Spleen (tissue), 11 donors: ENCODE measurements at regions not wholly inside any gene's neighbourhood (a gene's known extent, or its start where the extent isn't known, plus 50 kb on each side); places are given as distances from the start of the nearest gene placed in this dataset.

Experiments
- DNase-seq: peaks from one replicate; pipeline ENCODE4 v3.0.0-alpha.2; 2020
- H3K27ac ChIP-seq, 8 donors: fragments of 200-600 bp; sonication (generic) in 7 of 8; 1 replicate in 4 of 8; 2 replicates in 4 of 8; pipeline versions ENCODE4 v1.5.0 to v1.8.0; 2016 to 2021; ENCODE audit warnings: inconsistent platforms in 4 of 8, mild to moderate bottlenecking in 4 of 8, moderate library complexity in 1 of 8
- H3K27me3 ChIP-seq, 7 donors: fragments of 200-600 bp; sonication (generic) in 6 of 7; replicated peaks in 1 of 7; 1 replicate in 4 of 7; 2 replicates in 3 of 7; pipeline versions ENCODE4 v1.5.0 to v1.8.0; 2016 to 2021; ENCODE audit warnings: inconsistent platforms in 3 of 7, mild to moderate bottlenecking in 1 of 7
- H3K36me3 ChIP-seq, 6 donors: fragments of 200-600 bp; sonication (generic) in 5 of 6; 1 replicate in 4 of 6; 2 replicates in 2 of 6; pipeline versions ENCODE4 v1.5.0 to v1.8.0; 2016 to 2021; ENCODE audit warnings: inconsistent platforms in 2 of 6
- H3K4me1 ChIP-seq, 6 donors: fragments of 200-600 bp; sonication (generic) in 5 of 6; 1 replicate in 3 of 6; 2 replicates in 3 of 6; pipeline versions ENCODE4 v1.5.0 to v1.8.0; 2016 to 2021; ENCODE audit warnings: inconsistent platforms in 3 of 6
- H3K4me3 ChIP-seq, 8 donors: fragments of 200-600 bp; sonication (generic) in 7 of 8; 1 replicate in 4 of 8; 2 replicates in 4 of 8; pipeline versions ENCODE4 v1.5.0 to v1.8.0; 2016 to 2021; ENCODE audit warnings: inconsistent platforms in 4 of 8, mild to moderate bottlenecking in 4 of 8, moderate library complexity in 2 of 8
- H3K9me3 ChIP-seq, 8 donors: fragments of 200-600 bp; sonication (generic) in 7 of 8; 1 replicate in 4 of 8; 2 replicates in 4 of 8; pipeline versions ENCODE4 v1.5.0 to v1.8.0; 2016 to 2021; ENCODE audit warnings: inconsistent platforms in 4 of 8
- POLR2A ChIP-seq, 3 donors: fragments of 450-650 bp; IDR thresholded peaks; one replicate each; pipeline ENCODE4 v1.5.1; 2017; ENCODE audit warnings: antibody characterized with exemption in 3 of 3, mild to moderate bottlenecking in 1 of 3
- POLR2AphosphoS5 ChIP-seq, 3 donors: sonication (generic); formaldehyde crosslinking; IDR thresholded peaks; one replicate each; pipeline ENCODE4 v1.5.1; 2017; ENCODE audit warnings: antibody characterized with exemption in 3 of 3
- WGBS, 5 donors: extraction: QIAGEN DNeasy Blood & Tissue Kit in 3 of 5; methylation state at CpG; one replicate each; pipeline versions ENCODE4 v1.1.5 to v1.1.7; 2013 to 2018; 5-methylcytosine and 5-hydroxymethylcytosine counted together
- intact Hi-C: fragments of 100-400 bp; cut with DNase I; formaldehyde crosslinking; loops from one replicate; pipeline ENCODE4 v1.15.0; 2023; ENCODE audit warnings: low total_unique reads
- TF ChIP-seq, protein P1 (sequence below), 11 experiments: fragments of 200-600 bp in 7 of 11; fragments of 450-650 bp in 4 of 11; sonication (generic) in 4 of 11; IDR thresholded peaks in 8 of 11; conservative IDR thresholded peaks in 3 of 11; 1 replicate in 7 of 11; 2 replicates in 4 of 11; pipeline versions ENCODE4 v1.4.0 to v1.8.0; 2016 to 2021; ENCODE audit warnings: antibody characterized with exemption in 11 of 11, inconsistent platforms in 4 of 11, mild to moderate bottlenecking in 1 of 11
- donor health status: healthy with polysubstance abuse.
- donor health status: DM: no; HTN: no; CAD: no; lungs with moderate emphysema.
- donor health status: DM: no; HTN: no; CAD: no.
- donor health status: Bipolar disorder and iron deficiency.
- donor health status: healthy.
- donor health status: DM: no; HTN: no; CAD: no.
- donor health status: DM: yes; HTN: yes; CAD: no.

DNA sequence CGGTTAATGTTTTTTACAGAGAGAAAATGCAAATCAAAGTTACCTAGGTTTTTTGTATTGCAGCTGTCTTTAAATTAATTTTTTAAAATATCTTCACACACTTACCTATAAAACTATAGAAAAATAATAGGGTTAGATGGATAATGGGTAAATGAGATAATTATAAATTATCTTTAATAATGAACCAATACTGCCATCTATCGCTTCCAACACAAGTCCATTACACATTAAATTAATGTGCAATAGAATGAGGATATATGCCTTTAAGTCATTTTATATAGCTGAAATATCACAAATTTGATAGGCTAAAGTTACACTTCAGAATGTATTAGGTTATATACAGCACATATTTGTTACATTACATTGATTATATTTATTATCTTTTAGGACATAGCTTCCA, 2212.8 kb downstream of the MRPL39 start:
- intact Hi-C loops, result no loop called here
- 86 to 93% (median 88%) methylated on average over 2 of the region's 2 CpGs for WGBS, 5 donors
- Histone ChIP-seq H3K4me1 (no peaks in the 10 kb centered on the region), H3K36me3 (no peaks in the 10 kb centered on the region), H3K27me3 (no peaks in the 10 kb centered on the region), H3K9me3 (peaks cover 0 to 5% (median 0%) of the 10 kb centered on the region in 8 donors), H3K4me3 (no peak overlapping the region), H3K27ac (no peak overlapping the region)
- no peak for DNase-seq
- TF ChIP-seq POLR2A (IDR thresholded peaks at IDR 0.05), result no peak
- TF ChIP-seq, protein P1, sequence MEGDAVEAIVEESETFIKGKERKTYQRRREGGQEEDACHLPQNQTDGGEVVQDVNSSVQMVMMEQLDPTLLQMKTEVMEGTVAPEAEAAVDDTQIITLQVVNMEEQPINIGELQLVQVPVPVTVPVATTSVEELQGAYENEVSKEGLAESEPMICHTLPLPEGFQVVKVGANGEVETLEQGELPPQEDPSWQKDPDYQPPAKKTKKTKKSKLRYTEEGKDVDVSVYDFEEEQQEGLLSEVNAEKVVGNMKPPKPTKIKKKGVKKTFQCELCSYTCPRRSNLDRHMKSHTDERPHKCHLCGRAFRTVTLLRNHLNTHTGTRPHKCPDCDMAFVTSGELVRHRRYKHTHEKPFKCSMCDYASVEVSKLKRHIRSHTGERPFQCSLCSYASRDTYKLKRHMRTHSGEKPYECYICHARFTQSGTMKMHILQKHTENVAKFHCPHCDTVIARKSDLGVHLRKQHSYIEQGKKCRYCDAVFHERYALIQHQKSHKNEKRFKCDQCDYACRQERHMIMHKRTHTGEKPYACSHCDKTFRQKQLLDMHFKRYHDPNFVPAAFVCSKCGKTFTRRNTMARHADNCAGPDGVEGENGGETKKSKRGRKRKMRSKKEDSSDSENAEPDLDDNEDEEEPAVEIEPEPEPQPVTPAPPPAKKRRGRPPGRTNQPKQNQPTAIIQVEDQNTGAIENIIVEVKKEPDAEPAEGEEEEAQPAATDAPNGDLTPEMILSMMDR (IDR thresholded peaks at IDR 0.05 in 8 of 11, conservative IDR thresholded peaks at IDR 0.05 in 3 of 11), result no peak
- no peak for TF ChIP-seq POLR2AphosphoS5 (IDR thresholded peaks at IDR 0.05)

DNA sequence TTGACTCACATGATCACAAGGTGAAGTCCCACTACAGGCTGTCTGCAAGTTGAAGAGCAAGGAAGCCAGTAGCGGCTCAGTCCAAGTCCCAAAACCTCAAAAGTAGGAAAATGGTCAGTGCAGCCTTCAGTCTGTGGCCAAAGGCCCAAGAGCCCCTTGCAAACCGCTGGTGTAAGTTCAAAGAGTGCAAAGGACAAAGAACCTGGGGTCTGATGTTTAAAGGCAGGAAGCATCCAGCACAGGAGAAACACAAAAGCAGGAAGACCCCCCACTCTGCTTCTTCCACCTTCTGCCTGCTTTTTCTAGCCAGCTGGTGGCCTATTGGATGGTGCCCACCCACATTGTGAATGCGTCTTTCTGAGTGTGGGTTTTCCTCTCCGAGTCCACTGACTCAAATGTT, 2222.6 kb downstream of the MRPL39 start:
- intact Hi-C loops, result no loop called here
- H3K27me3 ChIP-seq, result no peaks in the 10 kb centered on the region
- no peak overlapping the region for H3K4me3 ChIP-seq
- H3K27ac ChIP-seq, result no peak overlapping the region
- peaks cover 0 to 2% (median 0%) of the 10 kb centered on the region in 8 donors for H3K9me3 ChIP-seq
- no peak for DNase-seq
- no peak for TF ChIP-seq POLR2A (IDR thresholded peaks at IDR 0.05)
- no peak for TF ChIP-seq POLR2AphosphoS5 (IDR thresholded peaks at IDR 0.05)
- TF ChIP-seq, protein P1 (IDR thresholded peaks at IDR 0.05 in 8 of 11, conservative IDR thresholded peaks at IDR 0.05 in 3 of 11), result no peak
- no peaks in the 10 kb centered on the region for H3K36me3 ChIP-seq
- no peaks in the 10 kb centered on the region for H3K4me1 ChIP-seq
- WGBS, 5 donors, result 36 to 48% (median 43%) methylated on average over 4 of the region's 4 CpGs

DNA sequence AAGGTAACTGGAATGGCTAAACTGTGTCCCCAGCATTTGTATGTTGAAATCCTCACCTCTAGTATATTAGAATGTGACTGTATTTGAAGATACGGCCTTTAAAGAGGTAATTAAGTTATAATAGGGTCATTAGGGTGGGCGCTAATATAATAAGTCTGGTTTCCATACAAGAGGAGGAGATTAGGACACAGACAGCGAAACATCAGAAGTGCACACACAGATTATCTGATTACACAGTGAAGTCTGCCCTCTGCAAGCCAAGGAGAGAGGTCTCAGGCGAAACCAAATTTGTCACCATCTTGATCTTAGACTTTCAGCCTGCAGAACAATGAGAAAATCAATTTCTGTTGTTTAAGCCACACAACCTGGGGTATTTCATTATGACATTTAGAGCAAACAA, 2233.1 kb downstream of the MRPL39 start:
- 75 to 91% (median 81%) methylated on average over 4 of the region's 4 CpGs for WGBS, 5 donors
- H3K4me3 ChIP-seq, result no peak overlapping the region

DNA sequence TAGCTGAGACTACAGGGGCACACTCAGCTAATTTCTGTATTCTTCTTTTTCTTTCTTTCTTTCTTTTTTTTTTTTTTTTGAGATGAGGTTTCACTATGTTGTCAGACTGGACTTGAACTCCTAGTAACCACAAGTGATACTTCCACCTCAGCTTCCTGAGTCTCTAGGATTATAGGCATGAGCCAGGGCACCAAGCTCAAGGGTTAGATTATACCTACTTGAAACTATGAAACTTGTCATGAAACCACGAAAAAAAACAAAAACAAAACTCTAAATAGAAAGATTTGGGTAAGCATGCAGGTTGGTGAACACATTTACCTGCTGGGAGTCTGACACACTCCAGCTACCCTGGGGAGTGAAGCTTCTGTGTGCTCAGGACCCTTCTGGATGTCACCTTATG, 2250.4 kb downstream of the MRPL39 start:
- intact Hi-C loops, result no loop called here
- 46 to 68% (median 53%) methylated on average over 1 of the region's 1 CpG for WGBS, 5 donors

More for the DNA sequence above, 2233.1 kb downstream of the MRPL39 start:
- no peaks in the 10 kb centered on the region for H3K27me3 ChIP-seq
- peaks cover 0 to 17% (median 0%) of the 10 kb centered on the region in 8 donors for H3K9me3 ChIP-seq
- no peaks in the 10 kb centered on the region for H3K36me3 ChIP-seq
- H3K27ac ChIP-seq, result no peak overlapping the region
- TF ChIP-seq POLR2AphosphoS5 (IDR thresholded peaks at IDR 0.05) (no peak), POLR2A (IDR thresholded peaks at IDR 0.05) (no peak)
- TF ChIP-seq, protein P1 (IDR thresholded peaks at IDR 0.05 in 8 of 11, conservative IDR thresholded peaks at IDR 0.05 in 3 of 11), result no peak
- intact Hi-C loops, result no loop called here
- H3K4me1 ChIP-seq, result no peaks in the 10 kb centered on the region
- DNase-seq, result no peak

More for the DNA sequence above, 2250.4 kb downstream of the MRPL39 start:
- DNase-seq, result no peak
- Histone ChIP-seq H3K27ac (no peak overlapping the region), H3K36me3 (no peaks in the 10 kb centered on the region), H3K9me3 (peaks cover 0 to 38% (median 13%) of the 10 kb centered on the region in 8 donors), H3K27me3 (no peaks in the 10 kb centered on the region), H3K4me1 (no peaks in the 10 kb centered on the region), H3K4me3 (no peak overlapping the region)
- TF ChIP-seq POLR2A (IDR thresholded peaks at IDR 0.05) (no peak), POLR2AphosphoS5 (IDR thresholded peaks at IDR 0.05) (no peak)
- TF ChIP-seq, protein P1 (IDR thresholded peaks at IDR 0.05 in 8 of 11, conservative IDR thresholded peaks at IDR 0.05 in 3 of 11), result no peak
